ENCODE measurements at regions not wholly inside any gene's neighbourhood (a gene's known extent, or its start where the extent isn't known, plus 50 kb on each side); places are given as distances from the start of the nearest gene placed in this dataset.

DNA sequence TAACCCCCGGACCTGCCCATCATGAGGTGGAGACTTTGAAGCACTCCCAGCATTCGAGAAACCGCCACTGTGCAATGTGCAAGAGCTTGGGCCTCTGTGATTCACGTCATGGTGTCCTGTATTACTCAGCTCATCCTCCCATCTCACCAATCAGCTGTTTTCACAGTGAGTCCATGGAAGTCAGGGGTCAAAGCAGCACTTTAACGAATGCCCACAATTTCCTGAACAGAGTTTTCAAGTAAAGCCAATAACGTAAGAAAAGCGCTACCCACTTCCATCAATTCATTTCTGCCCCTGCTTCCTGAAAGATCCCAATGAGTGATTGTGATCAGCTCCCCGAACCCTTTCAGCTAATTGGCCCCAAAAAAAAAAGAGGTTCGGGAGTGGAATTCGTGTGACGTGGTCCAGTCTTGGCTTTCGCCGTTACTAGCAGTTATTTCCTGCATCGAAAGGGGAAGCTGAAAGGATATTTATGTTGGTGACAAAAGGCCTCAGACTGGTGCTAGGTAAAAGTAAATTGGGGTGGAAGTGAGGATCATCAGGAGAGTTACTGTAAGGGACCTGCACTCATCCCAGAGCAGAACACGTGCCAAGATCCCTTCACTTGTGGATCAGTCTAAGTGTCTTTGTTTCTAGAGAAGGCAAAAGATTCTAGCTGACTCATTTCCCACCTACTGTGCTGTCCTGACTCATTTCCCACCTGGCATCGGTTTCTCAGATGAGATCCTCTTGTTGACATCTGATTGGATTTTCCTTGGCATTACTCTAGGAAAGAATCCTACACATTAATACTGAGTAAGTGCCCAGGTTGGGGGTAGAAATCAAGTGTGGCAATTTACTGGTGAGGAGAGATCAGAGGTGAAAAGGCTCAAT is 136.7 kb upstream of the NUDT7 start:
- Histone ChIP-seq H3K4me1 (no peaks in the 10 kb centered on the region), H3K9me3 (no peaks in the 10 kb centered on the region), H3K36me3 (no peaks in the 10 kb centered on the region), H3K4me3 (no peak overlapping the region), H3K27me3 (no peaks in the 10 kb centered on the region), H3K27ac (no peak overlapping the region)
- ATAC-seq (peak in 2 of 4 donors; percentile 32 to 35), DNase-seq (no peak)
- TF ChIP-seq, protein P1, sequence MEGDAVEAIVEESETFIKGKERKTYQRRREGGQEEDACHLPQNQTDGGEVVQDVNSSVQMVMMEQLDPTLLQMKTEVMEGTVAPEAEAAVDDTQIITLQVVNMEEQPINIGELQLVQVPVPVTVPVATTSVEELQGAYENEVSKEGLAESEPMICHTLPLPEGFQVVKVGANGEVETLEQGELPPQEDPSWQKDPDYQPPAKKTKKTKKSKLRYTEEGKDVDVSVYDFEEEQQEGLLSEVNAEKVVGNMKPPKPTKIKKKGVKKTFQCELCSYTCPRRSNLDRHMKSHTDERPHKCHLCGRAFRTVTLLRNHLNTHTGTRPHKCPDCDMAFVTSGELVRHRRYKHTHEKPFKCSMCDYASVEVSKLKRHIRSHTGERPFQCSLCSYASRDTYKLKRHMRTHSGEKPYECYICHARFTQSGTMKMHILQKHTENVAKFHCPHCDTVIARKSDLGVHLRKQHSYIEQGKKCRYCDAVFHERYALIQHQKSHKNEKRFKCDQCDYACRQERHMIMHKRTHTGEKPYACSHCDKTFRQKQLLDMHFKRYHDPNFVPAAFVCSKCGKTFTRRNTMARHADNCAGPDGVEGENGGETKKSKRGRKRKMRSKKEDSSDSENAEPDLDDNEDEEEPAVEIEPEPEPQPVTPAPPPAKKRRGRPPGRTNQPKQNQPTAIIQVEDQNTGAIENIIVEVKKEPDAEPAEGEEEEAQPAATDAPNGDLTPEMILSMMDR (IDR thresholded peaks at IDR 0.05) = no peak
- no peak for TF ChIP-seq POLR2A (IDR thresholded peaks at IDR 0.05)
- 39% methylated on average over 14 of the region's 16 CpGs for WGBS (ENCODE audit: insufficient coverage, low coverage, low lambda C conversion rate, missing lambda C conversion rate)
- intact Hi-C loops (cut with DNase I) = no loop called here

DNA sequence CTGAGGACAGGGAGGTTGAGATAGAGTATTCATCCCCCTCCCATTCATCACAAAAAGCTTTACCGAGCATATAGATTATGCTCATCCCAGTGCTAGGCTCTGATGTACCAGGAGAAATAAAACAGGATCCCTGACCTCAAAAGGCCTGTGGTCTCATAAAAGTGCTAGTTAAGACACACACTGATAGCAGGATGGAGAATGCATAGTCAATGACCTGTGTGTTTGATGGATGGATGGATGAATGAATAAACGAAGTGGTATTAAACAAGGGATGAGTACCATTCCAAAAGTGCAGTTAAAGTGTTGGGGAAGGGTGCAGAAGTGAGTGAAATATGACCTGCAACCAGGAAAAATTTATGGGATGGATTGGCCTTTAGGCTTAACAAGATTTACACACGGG is 133.9 kb upstream of the NUDT7 start:
- DNase-seq (no peak), ATAC-seq (no peak)
- H3K27me3 ChIP-seq = no peaks in the 10 kb centered on the region
- 63% methylated on average over 3 of the region's 3 CpGs for WGBS (ENCODE audit: insufficient coverage, low coverage, low lambda C conversion rate, missing lambda C conversion rate)
- H3K27ac ChIP-seq = no peak overlapping the region
- no peaks in the 10 kb centered on the region for H3K9me3 ChIP-seq
- intact Hi-C loops (cut with DNase I) = no loop called here
- no peaks in the 10 kb centered on the region for H3K36me3 ChIP-seq
- TF ChIP-seq, protein P1 (IDR thresholded peaks at IDR 0.05) = no peak
- TF ChIP-seq POLR2A (IDR thresholded peaks at IDR 0.05) = no peak
- H3K4me1 ChIP-seq = no peaks in the 10 kb centered on the region
- H3K4me3 ChIP-seq = no peak overlapping the region

DNA sequence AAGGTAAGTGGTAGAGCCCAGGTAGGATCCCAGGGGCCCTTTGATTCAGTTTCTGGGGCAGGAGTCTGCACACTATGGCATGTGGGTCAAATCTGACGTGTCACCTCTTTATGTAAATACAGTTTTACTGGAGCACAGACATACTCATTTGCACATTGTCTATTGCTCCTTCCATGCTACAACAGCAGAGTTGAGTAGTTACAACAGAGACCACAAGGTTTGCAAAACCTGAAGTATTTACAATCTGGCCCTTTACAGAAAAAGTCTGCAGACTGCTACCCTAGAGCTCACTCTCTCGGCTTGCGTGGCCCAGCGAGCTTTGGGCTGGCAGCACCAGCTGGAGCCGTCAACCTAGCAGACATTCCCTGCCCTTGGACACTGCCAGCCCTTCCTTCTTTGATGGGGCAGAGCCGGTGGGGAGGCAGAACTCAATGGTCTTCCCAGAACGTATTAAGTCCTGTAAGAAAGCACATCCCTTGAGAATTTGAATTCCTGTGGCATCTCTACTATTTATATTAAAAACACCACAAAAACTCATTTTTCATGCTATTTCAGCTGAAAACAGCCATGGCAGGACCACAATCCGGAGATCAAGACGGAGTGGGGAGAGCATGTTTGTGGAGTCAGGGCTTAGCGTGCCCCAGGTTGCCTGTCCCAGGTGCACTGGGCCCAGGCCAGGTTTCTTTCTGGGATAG is 133.1 kb upstream of the NUDT7 start:
- Histone ChIP-seq H3K27me3 (no peaks in the 10 kb centered on the region), H3K4me3 (no peak overlapping the region), H3K36me3 (no peaks in the 10 kb centered on the region), H3K27ac (no peak overlapping the region), H3K4me1 (no peaks in the 10 kb centered on the region), H3K9me3 (no peaks in the 10 kb centered on the region)
- ATAC-seq (no peak), DNase-seq (no peak)
- TF ChIP-seq POLR2A (IDR thresholded peaks at IDR 0.05) = no peak
- TF ChIP-seq, protein P1 (IDR thresholded peaks at IDR 0.05) = no peak
- WGBS (ENCODE audit: insufficient coverage, low coverage, low lambda C conversion rate, missing lambda C conversion rate) = 84% methylated on average over 7 of the region's 10 CpGs
- intact Hi-C loops (cut with DNase I) = no loop called here

DNA sequence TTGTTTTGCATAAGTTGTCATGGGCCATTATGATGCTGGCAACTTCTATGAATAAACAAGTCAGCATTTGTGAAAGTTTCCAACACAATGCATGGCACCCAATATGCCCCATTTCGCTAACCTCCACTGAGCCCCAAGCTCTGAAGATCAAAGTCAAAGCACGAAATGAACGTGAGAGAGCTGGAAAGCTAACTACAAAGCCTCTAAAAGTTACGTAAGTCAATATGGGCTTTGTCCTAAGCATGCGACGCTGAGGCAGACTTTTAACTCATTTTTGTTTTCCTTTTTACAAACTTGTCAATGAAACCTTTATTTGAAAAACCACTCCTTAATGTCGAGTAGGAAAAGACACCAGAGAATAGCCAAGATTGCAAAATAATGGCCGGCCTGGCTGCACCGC is 131.6 kb upstream of the NUDT7 start:
- H3K36me3 ChIP-seq = no peaks in the 10 kb centered on the region
- ATAC-seq (no peak), DNase-seq (no peak)
- H3K27ac ChIP-seq = no peak overlapping the region
- no peaks in the 10 kb centered on the region for H3K4me1 ChIP-seq
- H3K27me3 ChIP-seq = no peaks in the 10 kb centered on the region
- no peak overlapping the region for H3K4me3 ChIP-seq
- intact Hi-C loops (cut with DNase I) = no loop called here
- WGBS (ENCODE audit: insufficient coverage, low coverage, low lambda C conversion rate, missing lambda C conversion rate) = 70% methylated on average over 9 of the region's 9 CpGs
- no peaks in the 10 kb centered on the region for H3K9me3 ChIP-seq
- TF ChIP-seq, protein P1 (IDR thresholded peaks at IDR 0.05) = no peak
- no peak for TF ChIP-seq POLR2A (IDR thresholded peaks at IDR 0.05)

Measured in right lobe of liver (tissue), 6 donors.